ENCODE measurements at regions not wholly inside any gene's neighbourhood (a gene's known extent, or its start where the extent isn't known, plus 50 kb on each side); places are given as distances from the start of the nearest gene placed in this dataset.

GRCh38 chr12:25366122-25366521 lies 115.4 kb upstream of the KRAS start:
- H2AFZ ChIP-seq (ENCODE audit: low read depth, low read length), result no peak overlapping the region
- DNase-seq (ENCODE audit: low read depth, low spot score), result no peak
- H3K36me3 ChIP-seq (ENCODE audit: control insufficient read depth in 2 of 2, extremely low read depth in 1 of 2, insufficient read depth in 2 of 2, low read length in 2 of 2), result no peaks in the 10 kb centered on the region
- no peak overlapping the region for H3K27ac ChIP-seq (ENCODE audit: insufficient read depth, low read depth, low read length)
- H3K4me3 ChIP-seq (replicated peaks in 1 of 3; ENCODE audit: insufficient read depth in 1 of 3, low read depth in 1 of 3, low read length in 3 of 3), result no peak overlapping the region
- no peaks in the 10 kb centered on the region for H3K9me3 ChIP-seq (replicated peaks; ENCODE audit: control insufficient read depth, insufficient read depth, low read length)
- TF ChIP-seq FOS (IDR thresholded peaks at IDR 0.05; ENCODE audit: borderline replicate concordance, insufficient read depth, low read length), result no peak
- TF ChIP-seq GATA2 (IDR thresholded peaks at IDR 0.05; ENCODE audit: insufficient read depth, insufficient read length, low read depth, low read length), result no peak
- TF ChIP-seq CTCF (IDR thresholded peaks at IDR 0.05; ENCODE audit: extremely low read depth in 1 of 2, insufficient read depth in 1 of 2, low read depth in 1 of 2, low read length in 2 of 2), result no peak
- BruUV-seq (replicated peaks), result no TSS peak
- peaks cover 2 to 4% of the 10 kb centered on the region in 2 experiments for H3K27me3 ChIP-seq (ENCODE audit: control insufficient read depth in 2 of 2, insufficient read depth in 2 of 2, low read length in 2 of 2)
- no peaks in the 10 kb centered on the region for H4K20me1 ChIP-seq (replicated peaks; ENCODE audit: control insufficient read depth, extremely low read depth, insufficient read depth, low read length)
- H3K9ac ChIP-seq (replicated peaks; ENCODE audit: extremely low read depth, insufficient read depth, low read length), result no peak overlapping the region
- intact Hi-C loops (cut with micrococcal nuclease), result no loop called here
- ChIA-PET CTCF (interaction anchor here (1.4 to 2.0 kb wide), 4 partner anchors 11 to 211 kb away, joined by 5 to 8 read pairs (median 6); no protein-coding TSS in a partner anchor), POLR2A (no interaction called here)
- no peaks in the 10 kb centered on the region for H3K4me1 ChIP-seq (ENCODE audit: control insufficient read depth, extremely low read depth, insufficient read depth, low read length)
- H3K79me2 ChIP-seq (ENCODE audit: control insufficient read depth, insufficient read depth, low read length), result no peaks in the 10 kb centered on the region
- no peak for FAIRE-seq
- no peak overlapping the region for H3K4me2 ChIP-seq (ENCODE audit: insufficient read depth, low read length)
- dilution Hi-C loops (cut with MboI; ENCODE audit: extremely low pct_ligation_motif_present, low sequenced_read_pairs), result no loop called here
- H3K9me1 ChIP-seq (replicated peaks; ENCODE audit: control insufficient read depth, extremely low read depth, insufficient read depth, low read length), result no peaks in the 10 kb centered on the region

- Histone ChIP-seq H3K9me1 (replicated peaks; ENCODE audit: control insufficient read depth, extremely low read depth, insufficient read depth, low read length) (no peaks in the 10 kb centered on the region), H3K9ac (replicated peaks; ENCODE audit: extremely low read depth, insufficient read depth, low read length) (no peak overlapping the region), H3K79me2 (ENCODE audit: control insufficient read depth, insufficient read depth, low read length) (no peaks in the 10 kb centered on the region), H3K27ac (ENCODE audit: insufficient read depth, low read depth, low read length) (no peak overlapping the region), H3K4me1 (ENCODE audit: control insufficient read depth, extremely low read depth, insufficient read depth, low read length) (no peaks in the 10 kb centered on the region), H3K4me2 (ENCODE audit: insufficient read depth, low read length) (no peak overlapping the region), H3K9me3 (replicated peaks; ENCODE audit: control insufficient read depth, insufficient read depth, low read length) (no peaks in the 10 kb centered on the region), H3K36me3 (ENCODE audit: control insufficient read depth in 2 of 2, extremely low read depth in 1 of 2, insufficient read depth in 2 of 2, low read length in 2 of 2) (no peaks in the 10 kb centered on the region), H4K20me1 (replicated peaks; ENCODE audit: control insufficient read depth, extremely low read depth, insufficient read depth, low read length) (no peaks in the 10 kb centered on the region), H3K4me3 (replicated peaks in 1 of 3; ENCODE audit: insufficient read depth in 1 of 3, low read depth in 1 of 3, low read length in 3 of 3) (no peak overlapping the region), H2AFZ (ENCODE audit: low read depth, low read length) (no peak overlapping the region), H3K27me3 (ENCODE audit: control insufficient read depth in 2 of 2, insufficient read depth in 2 of 2, low read length in 2 of 2) (peaks cover 2 to 4% of the 10 kb centered on the region in 2 experiments)
- ChIA-PET POLR2A (no interaction called here), CTCF (interaction anchor here (0.8 to 2.0 kb wide), 6 partner anchors 9 to 210 kb away, joined by 3 to 8 read pairs (median 5); no protein-coding TSS in a partner anchor)
- TF ChIP-seq GATA2 (IDR thresholded peaks at IDR 0.05; ENCODE audit: insufficient read depth, insufficient read length, low read depth, low read length) (no peak), CTCF (IDR thresholded peaks at IDR 0.05; ENCODE audit: extremely low read depth in 1 of 2, insufficient read depth in 1 of 2, low read depth in 1 of 2, low read length in 2 of 2) (no peak), MAX (IDR thresholded peaks at IDR 0.05; ENCODE audit: insufficient read depth, insufficient read length) (no peak), POLR2AphosphoS5 (IDR thresholded peaks at IDR 0.05; ENCODE audit: insufficient read depth, low read depth, low read length) (no peak), MYC (IDR thresholded peaks at IDR 0.05; ENCODE audit: low read depth, low read length) (no peak), FOS (IDR thresholded peaks at IDR 0.05; ENCODE audit: borderline replicate concordance, insufficient read depth, low read length) (no peak), POLR2A (IDR thresholded peaks at IDR 0.05; ENCODE audit: low read depth, low read length) (no peak), EZH2 (IDR thresholded peaks at IDR 0.05; ENCODE audit: borderline replicate concordance, low read depth, low read length, severe bottlenecking) (no peak), JUN (IDR thresholded peaks at IDR 0.05; ENCODE audit: borderline replicate concordance, insufficient read depth, insufficient read length, low read depth) (no peak)
- intact Hi-C loops (cut with micrococcal nuclease), result no loop called here
- DNase-seq (ENCODE audit: low read depth, low spot score) (no peak), FAIRE-seq (no peak)
- BruUV-seq (replicated peaks), result no TSS peak
- dilution Hi-C loops (cut with MboI; ENCODE audit: extremely low pct_ligation_motif_present, low sequenced_read_pairs), result no loop called here
Observed at GRCh38 chr12:25365340-25365730, 114.6 kb upstream of the KRAS start.

Measured in endothelial cell of umbilical vein (primary cell).